SU-DHL-6 (cell line): ENCODE measurements at regions not wholly inside any gene's neighbourhood (a gene's known extent, or its start where the extent isn't known, plus 50 kb on each side); places are given as distances from the start of the nearest gene placed in this dataset.

ENCODE experiments used
- EZH2phosphoT487 ChIP-seq: fragments of 200-600 bp; sonication (generic), shearing (Covaris generic); conservative IDR thresholded peaks from 2 replicates; pipeline ENCODE4 v1.6.1; 2018; ENCODE audit warnings: mild to moderate bottlenecking, antibody characterized with exemption, low read length, moderate library complexity, mixed read lengths
- TF ChIP-seq, protein P1 (sequence below): fragments of 200-600 bp; sonication (generic); IDR thresholded peaks from one replicate; pipeline ENCODE4 v1.5.1; 2017; ENCODE audit warnings: antibody characterized with exemption, mild to moderate bottlenecking, low read length, moderate library complexity; ENCODE audit not compliant: insufficient read depth, poor library complexity, severe bottlenecking

DNA sequence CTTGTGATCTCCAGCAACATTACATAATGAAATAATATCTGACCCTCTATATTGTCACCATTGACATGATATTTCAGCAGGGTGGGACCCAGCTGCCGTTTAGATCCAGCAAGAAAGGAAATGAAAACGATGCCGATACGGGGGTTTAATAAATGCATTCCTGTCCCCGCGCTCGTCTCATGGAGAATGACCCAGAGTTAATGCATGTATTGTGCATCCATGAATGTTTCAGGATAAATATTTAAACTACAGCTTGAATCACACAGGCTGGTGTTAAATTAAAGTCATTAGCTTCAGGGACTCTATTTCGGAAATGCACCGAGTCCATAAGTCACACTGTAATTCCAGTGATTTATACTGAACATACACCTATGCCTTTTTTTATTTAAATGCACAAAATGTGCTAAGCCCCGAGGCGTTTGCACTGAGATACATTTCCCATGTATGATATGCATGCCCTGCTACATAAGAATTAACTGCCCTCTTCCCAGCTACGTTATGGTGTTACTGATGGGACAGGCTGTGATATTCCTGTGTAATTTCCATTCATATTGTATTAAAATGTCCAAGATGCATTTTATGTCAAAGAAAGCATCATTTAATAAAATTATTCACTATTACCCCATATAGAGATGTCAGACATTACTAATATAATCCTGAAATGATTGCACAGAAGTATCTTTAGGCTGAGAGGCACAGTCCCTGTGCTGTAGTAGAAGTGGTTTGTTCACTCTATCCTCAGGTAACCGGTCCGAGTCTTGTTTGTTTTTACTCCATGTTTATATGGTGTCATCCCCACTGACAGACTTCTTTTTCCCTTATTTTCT, 109.3 kb upstream of the ZNF516 start:
- TF ChIP-seq, protein P1, sequence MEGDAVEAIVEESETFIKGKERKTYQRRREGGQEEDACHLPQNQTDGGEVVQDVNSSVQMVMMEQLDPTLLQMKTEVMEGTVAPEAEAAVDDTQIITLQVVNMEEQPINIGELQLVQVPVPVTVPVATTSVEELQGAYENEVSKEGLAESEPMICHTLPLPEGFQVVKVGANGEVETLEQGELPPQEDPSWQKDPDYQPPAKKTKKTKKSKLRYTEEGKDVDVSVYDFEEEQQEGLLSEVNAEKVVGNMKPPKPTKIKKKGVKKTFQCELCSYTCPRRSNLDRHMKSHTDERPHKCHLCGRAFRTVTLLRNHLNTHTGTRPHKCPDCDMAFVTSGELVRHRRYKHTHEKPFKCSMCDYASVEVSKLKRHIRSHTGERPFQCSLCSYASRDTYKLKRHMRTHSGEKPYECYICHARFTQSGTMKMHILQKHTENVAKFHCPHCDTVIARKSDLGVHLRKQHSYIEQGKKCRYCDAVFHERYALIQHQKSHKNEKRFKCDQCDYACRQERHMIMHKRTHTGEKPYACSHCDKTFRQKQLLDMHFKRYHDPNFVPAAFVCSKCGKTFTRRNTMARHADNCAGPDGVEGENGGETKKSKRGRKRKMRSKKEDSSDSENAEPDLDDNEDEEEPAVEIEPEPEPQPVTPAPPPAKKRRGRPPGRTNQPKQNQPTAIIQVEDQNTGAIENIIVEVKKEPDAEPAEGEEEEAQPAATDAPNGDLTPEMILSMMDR, result no peak
- no peak for TF ChIP-seq EZH2phosphoT487
